HepG2 (cell line): ENCODE measurements at regions not wholly inside any gene's neighbourhood (a gene's known extent, or its start where the extent isn't known, plus 50 kb on each side); places are given as distances from the start of the nearest gene placed in this dataset.

Experiments
- EZH2 ChIP-seq: conservative IDR thresholded peaks from 2 replicates; pipeline ENCODE4 v1.6.1; 2012; ENCODE audit warnings: mild to moderate bottlenecking, low read depth, low read length, moderate library complexity
- GLI4 ChIP-seq: sonication (generic); formaldehyde crosslinking; IDR thresholded peaks from 2 replicates; pipeline ENCODE4 v1.5.1; 2020; ENCODE audit warnings: missing genetic modification reagents, mild to moderate bottlenecking, moderate library complexity, borderline replicate concordance
- HDAC1 ChIP-seq: sonication (generic); formaldehyde crosslinking; IDR thresholded peaks from 2 replicates; pipeline ENCODE4 v1.5.1; 2020; ENCODE audit warnings: mild to moderate bottlenecking, missing genetic modification reagents
- HOMEZ ChIP-seq: IDR thresholded peaks from 2 replicates; pipeline ENCODE4 v1.6.1; 2016; ENCODE audit warnings: low read depth
- HOXA7 ChIP-seq: sonication (generic); formaldehyde crosslinking; IDR thresholded peaks from 2 replicates; pipeline ENCODE4 v1.8.1; 2022; ENCODE audit warnings: mild to moderate bottlenecking, missing genetic modification reagents, moderate library complexity
- MAFG ChIP-seq: sonication (generic); formaldehyde crosslinking; IDR thresholded peaks from 2 replicates; pipeline ENCODE4 v1.5.1; 2020; ENCODE audit warnings: mild to moderate bottlenecking, missing genetic modification reagents
- MED1 ChIP-seq: sonication (generic); formaldehyde crosslinking; IDR thresholded peaks from 2 replicates; pipeline ENCODE4 v1.4.0; 2020; ENCODE audit warnings: missing genetic modification reagents
- MED13 ChIP-seq: sonication (generic); formaldehyde crosslinking; IDR thresholded peaks from 2 replicates; pipeline ENCODE4 v1.5.0; 2020; ENCODE audit warnings: missing genetic modification reagents
- NR3C1 ChIP-seq: sonication (generic); formaldehyde crosslinking; IDR thresholded peaks from 2 replicates; pipeline ENCODE4 v1.4.0; 2020; ENCODE audit warnings: missing genetic modification reagents
- REPIN1 ChIP-seq: sonication (generic); formaldehyde crosslinking; IDR thresholded peaks from 2 replicates; pipeline ENCODE4 v1.8.0; 2022; ENCODE audit warnings: missing genetic modification reagents, low read depth, mild to moderate bottlenecking, borderline replicate concordance
- SALL1 ChIP-seq: sonication (generic); formaldehyde crosslinking; IDR thresholded peaks from 2 replicates; pipeline ENCODE4 v1.8.0; 2022; ENCODE audit warnings: mild to moderate bottlenecking, missing genetic modification reagents
- SALL2 ChIP-seq: sonication (generic); formaldehyde crosslinking; IDR thresholded peaks from 2 replicates; pipeline ENCODE4 v1.8.1; 2023; ENCODE audit warnings: mild to moderate bottlenecking, missing genetic modification reagents, inconsistent platforms
- TOPORS ChIP-seq: sonication (generic); formaldehyde crosslinking; IDR thresholded peaks from 2 replicates; pipeline ENCODE4 v1.8.0; 2023; ENCODE audit warnings: mild to moderate bottlenecking, missing genetic modification reagents
- ZNF549 ChIP-seq: sonication (generic); formaldehyde crosslinking; IDR thresholded peaks from 2 replicates; pipeline ENCODE4 v1.5.0; 2020; ENCODE audit warnings: missing genetic modification reagents
- ZNF576 ChIP-seq: sonication (generic); formaldehyde crosslinking; IDR thresholded peaks from 2 replicates; pipeline ENCODE4 v1.4.0; 2020; ENCODE audit warnings: mild to moderate bottlenecking, missing genetic modification reagents
- ZNF740 ChIP-seq: sonication (generic); formaldehyde crosslinking; IDR thresholded peaks from 2 replicates; pipeline ENCODE4 v1.4.0; 2020; ENCODE audit warnings: missing genetic modification reagents
- ZSCAN12 ChIP-seq: sonication (generic); formaldehyde crosslinking; IDR thresholded peaks from 2 replicates; pipeline ENCODE4 v1.9.0; 2021; ENCODE audit warnings: mild to moderate bottlenecking, missing genetic modification reagents
- ZZZ3 ChIP-seq: sonication (generic); formaldehyde crosslinking; IDR thresholded peaks from 2 replicates; pipeline ENCODE4 v1.4.0; 2020; ENCODE audit warnings: missing genetic modification reagents, mild to moderate bottlenecking, borderline replicate concordance
- TF ChIP-seq, protein P1 (sequence below): sonication (generic); formaldehyde crosslinking; IDR thresholded peaks from 2 replicates; pipeline ENCODE4 v1.8.0; 2022; ENCODE audit warnings: mild to moderate bottlenecking, missing genetic modification reagents
- TF ChIP-seq, protein P2 (sequence below): sonication (generic); formaldehyde crosslinking; IDR thresholded peaks from 2 replicates; pipeline ENCODE4 v1.9.0; 2021; ENCODE audit warnings: missing genetic modification reagents, borderline replicate concordance
- TF ChIP-seq, protein P3 (sequence below): sonication (generic); formaldehyde crosslinking; conservative IDR thresholded peaks from 2 replicates; pipeline ENCODE4 v1.8.0; 2022; ENCODE audit warnings: missing genetic modification reagents

DNA sequence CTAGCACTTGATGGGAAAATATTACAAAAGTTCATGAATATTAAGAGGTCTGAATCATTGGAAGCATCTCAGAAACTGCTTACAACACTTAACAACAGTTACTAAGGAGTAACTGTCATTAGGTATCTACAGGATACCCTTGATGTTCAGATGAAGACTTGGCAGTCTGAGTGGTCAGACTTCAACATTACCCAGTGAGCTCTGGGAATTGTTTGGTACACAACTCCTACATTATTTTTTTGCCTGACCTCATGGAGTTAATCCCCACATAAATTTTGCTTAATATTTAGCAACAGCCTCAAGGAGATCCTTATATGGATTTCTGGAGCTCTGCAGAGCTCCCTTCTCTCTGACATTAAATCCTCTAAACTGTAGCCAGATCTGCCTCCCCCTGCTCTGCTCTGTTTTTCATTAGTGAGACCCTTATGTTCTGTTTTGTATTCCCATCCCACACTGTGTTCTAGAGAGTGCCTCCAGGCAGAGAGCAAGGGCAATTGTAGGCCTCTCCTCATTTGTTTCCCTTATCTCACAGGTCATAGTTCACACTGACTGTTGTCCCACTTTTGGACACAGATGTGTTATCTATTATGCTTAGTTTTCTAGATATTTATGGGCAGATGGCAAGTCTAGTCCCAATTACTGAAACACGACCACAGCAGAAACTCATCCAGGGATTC, 368.8 kb downstream of the GASK1B start (continued):
- TF ChIP-seq, protein P1, sequence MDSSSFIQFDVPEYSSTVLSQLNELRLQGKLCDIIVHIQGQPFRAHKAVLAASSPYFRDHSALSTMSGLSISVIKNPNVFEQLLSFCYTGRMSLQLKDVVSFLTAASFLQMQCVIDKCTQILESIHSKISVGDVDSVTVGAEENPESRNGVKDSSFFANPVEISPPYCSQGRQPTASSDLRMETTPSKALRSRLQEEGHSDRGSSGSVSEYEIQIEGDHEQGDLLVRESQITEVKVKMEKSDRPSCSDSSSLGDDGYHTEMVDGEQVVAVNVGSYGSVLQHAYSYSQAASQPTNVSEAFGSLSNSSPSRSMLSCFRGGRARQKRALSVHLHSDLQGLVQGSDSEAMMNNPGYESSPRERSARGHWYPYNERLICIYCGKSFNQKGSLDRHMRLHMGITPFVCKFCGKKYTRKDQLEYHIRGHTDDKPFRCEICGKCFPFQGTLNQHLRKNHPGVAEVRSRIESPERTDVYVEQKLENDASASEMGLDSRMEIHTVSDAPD (CRISPR knock-in tag), result no peak
- no peak for TF ChIP-seq ZNF576 (CRISPR knock-in tag)
- peak; percentile 63; the same call in 1 of the 2 replicates for TF ChIP-seq SALL1
- no peak for TF ChIP-seq NR3C1 (CRISPR knock-in tag)
- no peak for TF ChIP-seq TOPORS (CRISPR knock-in tag)
- TF ChIP-seq GLI4 (CRISPR knock-in tag), result no peak
- no peak for TF ChIP-seq EZH2
- peak; percentile 23; the same call in 1 of the 2 replicates for TF ChIP-seq HDAC1 (CRISPR knock-in tag)
- TF ChIP-seq MED1, result no peak
- no peak for TF ChIP-seq MED13 (CRISPR knock-in tag)
- TF ChIP-seq MAFG (CRISPR knock-in tag), result no peak
- no peak for TF ChIP-seq REPIN1
- no peak for TF ChIP-seq HOXA7 (CRISPR knock-in tag)
- TF ChIP-seq, protein P2, sequence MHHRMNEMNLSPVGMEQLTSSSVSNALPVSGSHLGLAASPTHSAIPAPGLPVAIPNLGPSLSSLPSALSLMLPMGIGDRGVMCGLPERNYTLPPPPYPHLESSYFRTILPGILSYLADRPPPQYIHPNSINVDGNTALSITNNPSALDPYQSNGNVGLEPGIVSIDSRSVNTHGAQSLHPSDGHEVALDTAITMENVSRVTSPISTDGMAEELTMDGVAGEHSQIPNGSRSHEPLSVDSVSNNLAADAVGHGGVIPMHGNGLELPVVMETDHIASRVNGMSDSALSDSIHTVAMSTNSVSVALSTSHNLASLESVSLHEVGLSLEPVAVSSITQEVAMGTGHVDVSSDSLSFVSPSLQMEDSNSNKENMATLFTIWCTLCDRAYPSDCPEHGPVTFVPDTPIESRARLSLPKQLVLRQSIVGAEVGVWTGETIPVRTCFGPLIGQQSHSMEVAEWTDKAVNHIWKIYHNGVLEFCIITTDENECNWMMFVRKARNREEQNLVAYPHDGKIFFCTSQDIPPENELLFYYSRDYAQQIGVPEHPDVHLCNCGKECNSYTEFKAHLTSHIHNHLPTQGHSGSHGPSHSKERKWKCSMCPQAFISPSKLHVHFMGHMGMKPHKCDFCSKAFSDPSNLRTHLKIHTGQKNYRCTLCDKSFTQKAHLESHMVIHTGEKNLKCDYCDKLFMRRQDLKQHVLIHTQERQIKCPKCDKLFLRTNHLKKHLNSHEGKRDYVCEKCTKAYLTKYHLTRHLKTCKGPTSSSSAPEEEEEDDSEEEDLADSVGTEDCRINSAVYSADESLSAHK (CRISPR knock-in tag), result no peak
- TF ChIP-seq, protein P3, sequence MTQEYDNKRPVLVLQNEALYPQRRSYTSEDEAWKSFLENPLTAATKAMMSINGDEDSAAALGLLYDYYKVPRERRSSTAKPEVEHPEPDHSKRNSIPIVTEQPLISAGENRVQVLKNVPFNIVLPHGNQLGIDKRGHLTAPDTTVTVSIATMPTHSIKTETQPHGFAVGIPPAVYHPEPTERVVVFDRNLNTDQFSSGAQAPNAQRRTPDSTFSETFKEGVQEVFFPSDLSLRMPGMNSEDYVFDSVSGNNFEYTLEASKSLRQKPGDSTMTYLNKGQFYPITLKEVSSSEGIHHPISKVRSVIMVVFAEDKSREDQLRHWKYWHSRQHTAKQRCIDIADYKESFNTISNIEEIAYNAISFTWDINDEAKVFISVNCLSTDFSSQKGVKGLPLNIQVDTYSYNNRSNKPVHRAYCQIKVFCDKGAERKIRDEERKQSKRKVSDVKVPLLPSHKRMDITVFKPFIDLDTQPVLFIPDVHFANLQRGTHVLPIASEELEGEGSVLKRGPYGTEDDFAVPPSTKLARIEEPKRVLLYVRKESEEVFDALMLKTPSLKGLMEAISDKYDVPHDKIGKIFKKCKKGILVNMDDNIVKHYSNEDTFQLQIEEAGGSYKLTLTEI (CRISPR knock-in tag), result no peak
- peak; percentile 55; the same call in 1 of the 2 replicates for TF ChIP-seq HOMEZ (CRISPR knock-in tag)
- TF ChIP-seq ZZZ3 (CRISPR knock-in tag), result no peak
- no peak for TF ChIP-seq ZNF549 (CRISPR knock-in tag)
- TF ChIP-seq SALL2 (CRISPR knock-in tag), result no peak
- TF ChIP-seq ZNF740, result no peak
- TF ChIP-seq ZSCAN12, result no peak
